KMS-11 (cell line): ENCODE measurements at regions not wholly inside any gene's neighbourhood (a gene's known extent, or its start where the extent isn't known, plus 50 kb on each side); places are given as distances from the start of the nearest gene placed in this dataset.
"Not testable (repeated sequence)": the region's sequence is repeated elsewhere in the genome, so short reads cannot be mapped to it uniquely, and the experiment has no call there.

Experiments
- H2AFZ ChIP-seq: fragments of 200-600 bp; sonication (generic); 2 replicates; pipeline ENCODE4 v1.6.1; 2016; ENCODE audit warnings: antibody characterized with exemption, mixed run types, low read depth
- H3K27ac ChIP-seq: fragments of 200-600 bp; sonication (generic); 2 replicates; pipeline ENCODE4 v1.6.1; 2016; ENCODE audit warnings: mild to moderate bottlenecking, mixed run types
- H3K27me3 ChIP-seq: fragments of 200-600 bp; sonication (generic); 2 replicates; pipeline ENCODE4 v1.6.1; 2017; ENCODE audit warnings: mild to moderate bottlenecking, low read depth, mixed run types, moderate library complexity; ENCODE audit not compliant: insufficient read depth
- H3K36me3 ChIP-seq: fragments of 200-600 bp; sonication (generic); 2 replicates; pipeline ENCODE4 v1.6.1; 2017; ENCODE audit warnings: mild to moderate bottlenecking, mixed run types; ENCODE audit not compliant: insufficient read depth
- H3K4me1 ChIP-seq: fragments of 200-600 bp; sonication (generic); 2 replicates; pipeline ENCODE4 v1.6.1; 2016; ENCODE audit warnings: mild to moderate bottlenecking, low read depth, mixed run types; ENCODE audit not compliant: poor library complexity, severe bottlenecking
- H3K4me2 ChIP-seq: fragments of 200-600 bp; sonication (generic); 2 replicates; pipeline ENCODE4 v1.7.0; 2016; ENCODE audit warnings: mild to moderate bottlenecking, mixed run types
- H3K4me3 ChIP-seq: fragments of 200-600 bp; sonication (generic); IDR thresholded peaks from 2 replicates; pipeline ENCODE4 v1.6.1; 2017; ENCODE audit warnings: low read depth, low read length, mixed read lengths; ENCODE audit not compliant: insufficient read depth
- H3K79me2 ChIP-seq: fragments of 200-600 bp; sonication (generic); 2 replicates; pipeline ENCODE4 v1.6.1; 2016; ENCODE audit warnings: low read depth, mixed run types; ENCODE audit not compliant: insufficient read depth
- H3K9ac ChIP-seq: fragments of 200-600 bp; sonication (generic); 2 replicates; pipeline ENCODE4 v1.6.1; 2016; ENCODE audit warnings: mild to moderate bottlenecking, mixed run types
- H4K20me1 ChIP-seq: fragments of 200-600 bp; sonication (generic); 2 replicates; pipeline ENCODE4 v1.6.1; 2016; ENCODE audit warnings: mild to moderate bottlenecking, mixed run types; ENCODE audit not compliant: insufficient read depth

- not testable (repeated sequence) for H3K4me1 ChIP-seq, H4K20me1 ChIP-seq, H3K79me2 ChIP-seq, H3K9ac ChIP-seq, H3K4me3 ChIP-seq, H3K27me3 ChIP-seq, H3K27ac ChIP-seq, H3K36me3 ChIP-seq, H3K4me2 ChIP-seq, H2AFZ ChIP-seq
These were observed 4426.1 kb upstream of the TPTE start for GRCh38 chr21:6095304-6095703.

DNA sequence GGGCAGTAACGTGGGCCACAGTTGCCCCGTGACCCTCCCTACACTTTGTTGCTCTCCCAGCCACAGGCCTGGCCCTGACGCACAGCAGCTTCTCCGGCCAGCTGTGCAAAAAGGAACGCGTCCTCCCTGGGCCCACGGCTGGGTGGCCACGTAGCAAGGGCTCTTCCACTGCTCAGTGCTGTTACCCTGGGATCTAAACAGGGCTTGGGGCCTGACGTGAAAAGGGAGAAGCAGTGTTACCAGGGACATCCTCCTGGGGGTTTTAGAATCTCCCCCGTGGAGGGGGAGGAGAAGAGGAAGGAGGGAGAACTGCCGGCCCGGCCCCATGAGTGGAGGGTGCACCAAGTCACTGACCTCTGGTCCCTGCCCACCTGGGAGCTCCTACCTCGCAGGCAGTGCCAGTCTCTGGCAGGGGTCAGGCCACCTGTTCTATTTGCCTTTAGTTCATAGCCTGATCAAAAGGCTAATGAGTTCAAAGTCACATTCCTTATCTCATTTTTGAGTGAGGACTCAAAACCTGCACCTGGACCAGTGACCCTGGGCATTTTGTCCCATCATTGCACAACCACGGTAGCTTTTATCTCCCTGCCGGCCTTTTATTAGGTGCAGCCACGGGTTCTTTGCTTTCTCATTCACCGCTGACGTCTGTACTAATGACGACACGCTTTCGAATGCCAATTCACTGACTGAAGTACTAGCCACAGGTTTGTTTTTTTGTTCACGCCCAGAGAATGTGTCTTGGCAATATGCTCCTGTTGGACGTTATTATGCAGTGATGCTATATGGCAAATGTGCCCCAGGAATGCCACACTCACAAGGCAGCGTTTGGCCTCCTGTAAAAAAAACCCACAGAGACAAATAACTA, 4424.6 kb upstream of the TPTE start:
- not testable (repeated sequence) for H3K27ac ChIP-seq, H3K79me2 ChIP-seq, H3K27me3 ChIP-seq, H3K36me3 ChIP-seq, H3K4me2 ChIP-seq, H2AFZ ChIP-seq, H3K4me1 ChIP-seq, H3K9ac ChIP-seq, H4K20me1 ChIP-seq, H3K4me3 ChIP-seq

DNA sequence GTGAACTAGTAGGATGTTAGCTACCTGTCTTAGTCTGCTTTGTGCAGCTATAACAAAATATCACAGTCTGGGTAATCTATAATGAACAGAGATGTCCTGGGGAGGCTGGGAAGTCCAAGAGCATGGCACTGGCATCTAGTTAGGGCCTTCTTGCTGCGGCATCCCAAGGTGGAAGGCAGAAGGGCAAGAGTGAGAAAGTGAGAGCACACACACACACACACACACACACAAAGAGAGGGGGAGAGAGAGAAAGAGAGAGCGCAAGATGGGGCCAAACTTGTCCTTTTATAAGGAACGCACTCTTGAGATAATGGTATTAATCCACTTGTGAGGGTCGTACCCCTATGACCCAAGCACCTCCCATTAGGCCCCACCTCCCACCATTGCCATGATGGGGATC, 4423.6 kb upstream of the TPTE start:
- not testable (repeated sequence) for H3K4me2 ChIP-seq, H3K27ac ChIP-seq, H3K9ac ChIP-seq, H4K20me1 ChIP-seq, H3K27me3 ChIP-seq, H3K4me3 ChIP-seq, H3K4me1 ChIP-seq, H3K79me2 ChIP-seq, H2AFZ ChIP-seq, H3K36me3 ChIP-seq

DNA sequence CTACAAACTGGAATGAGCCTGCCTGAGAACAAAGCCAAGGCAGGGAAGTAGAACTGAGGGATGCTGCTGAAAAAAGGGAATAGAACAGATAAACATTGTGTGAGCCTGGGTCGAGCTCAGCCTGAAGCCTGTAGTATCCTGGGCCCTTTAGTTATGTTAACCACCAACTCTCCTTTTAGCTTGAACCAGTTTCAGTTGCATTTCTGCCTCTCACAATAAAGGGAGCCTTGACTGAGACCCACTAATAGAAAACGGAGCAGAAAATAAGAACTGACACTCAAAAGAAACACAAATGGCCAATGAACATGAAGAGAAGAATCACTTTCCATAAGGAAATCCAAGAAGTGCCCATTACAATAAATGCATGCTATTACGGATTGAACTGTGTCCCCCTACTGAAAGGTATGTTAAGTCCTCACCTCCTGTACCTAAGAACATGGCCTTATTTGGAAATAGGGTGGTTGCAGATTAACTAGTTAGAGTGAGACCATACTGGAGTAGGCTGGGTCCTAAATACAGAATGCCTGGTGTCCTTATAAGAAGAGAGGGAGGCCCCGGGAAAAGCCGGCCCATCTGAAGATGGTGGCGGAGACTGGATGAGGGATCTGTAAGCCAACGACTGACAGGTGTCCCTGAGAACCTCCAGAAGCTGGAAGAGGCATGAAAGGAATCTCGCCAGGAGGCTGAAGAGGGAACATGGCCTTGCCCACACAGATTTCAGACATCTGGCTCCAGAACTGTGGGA, 4423.0 kb upstream of the TPTE start:
- not testable (repeated sequence) for H3K27me3 ChIP-seq, H3K4me2 ChIP-seq, H3K4me3 ChIP-seq, H2AFZ ChIP-seq, H4K20me1 ChIP-seq, H3K9ac ChIP-seq, H3K79me2 ChIP-seq, H3K36me3 ChIP-seq, H3K4me1 ChIP-seq, H3K27ac ChIP-seq

DNA sequence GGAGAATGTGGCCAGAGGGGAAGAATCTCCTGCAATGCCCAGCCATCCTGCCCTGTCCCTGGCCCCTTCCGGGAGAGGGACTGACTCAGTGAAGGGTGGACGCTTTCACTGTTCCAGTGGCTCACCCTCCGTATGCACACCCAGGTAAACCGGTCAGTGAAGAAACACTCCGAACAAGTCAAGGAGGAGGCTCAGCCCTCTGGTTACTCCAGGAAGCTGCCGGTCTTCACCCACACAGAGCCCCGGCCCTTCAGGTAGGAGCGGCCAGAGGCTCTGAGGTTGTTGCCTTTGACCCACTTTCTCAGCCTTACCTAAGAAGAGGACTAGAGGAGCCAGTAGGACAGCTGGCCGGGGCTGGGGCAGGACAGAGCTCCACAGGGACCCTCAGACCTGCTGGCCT, 4419.8 kb upstream of the TPTE start:
- not testable (repeated sequence) for H3K36me3 ChIP-seq, H4K20me1 ChIP-seq, H3K4me2 ChIP-seq, H3K27ac ChIP-seq, H3K4me1 ChIP-seq, H3K27me3 ChIP-seq, H2AFZ ChIP-seq, H3K4me3 ChIP-seq, H3K79me2 ChIP-seq, H3K9ac ChIP-seq

- not testable (repeated sequence) for H3K4me1 ChIP-seq, H3K4me2 ChIP-seq, H2AFZ ChIP-seq, H3K9ac ChIP-seq, H3K4me3 ChIP-seq, H3K36me3 ChIP-seq, H3K27me3 ChIP-seq, H3K27ac ChIP-seq, H4K20me1 ChIP-seq, H3K79me2 ChIP-seq
These were observed 4416.8 kb upstream of the TPTE start for GRCh38 chr21:6104546-6104945.

GRCh38 chr21:6106686-6107567, 4414.5 kb upstream of the TPTE start:
- not testable (repeated sequence) for H3K79me2 ChIP-seq, H3K4me1 ChIP-seq, H3K36me3 ChIP-seq, H3K4me2 ChIP-seq, H3K4me3 ChIP-seq, H2AFZ ChIP-seq, H3K9ac ChIP-seq, H4K20me1 ChIP-seq, H3K27ac ChIP-seq, H3K27me3 ChIP-seq

DNA sequence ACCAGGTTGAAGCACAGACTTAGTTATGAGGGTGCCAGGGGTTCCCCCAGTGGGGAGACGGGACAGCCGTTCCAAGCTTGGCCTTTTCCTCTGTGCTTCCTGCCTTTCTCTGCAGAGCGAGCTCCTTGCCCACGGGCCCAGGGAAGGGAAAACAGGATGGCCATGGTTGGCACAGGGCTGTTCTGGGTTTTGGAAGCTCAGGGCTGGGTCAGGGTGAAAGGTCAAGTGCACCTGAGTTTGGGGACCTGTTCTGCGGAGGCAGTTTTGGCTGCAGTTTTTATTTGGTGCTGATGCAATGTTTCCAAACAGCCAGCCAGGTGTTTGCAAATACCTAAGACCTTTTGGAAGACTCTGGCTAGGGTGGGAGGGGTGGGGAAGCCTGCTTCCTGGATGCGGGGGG, 4412.5 kb upstream of the TPTE start:
- not testable (repeated sequence) for H3K4me3 ChIP-seq, H3K27ac ChIP-seq, H3K9ac ChIP-seq, H3K36me3 ChIP-seq, H3K4me2 ChIP-seq, H3K79me2 ChIP-seq, H4K20me1 ChIP-seq, H2AFZ ChIP-seq, H3K27me3 ChIP-seq, H3K4me1 ChIP-seq

- H3K4me1 ChIP-seq, H3K9ac ChIP-seq, H3K27me3 ChIP-seq, H3K27ac ChIP-seq, H3K4me3 ChIP-seq, H2AFZ ChIP-seq, H3K79me2 ChIP-seq, H3K4me2 ChIP-seq, H3K36me3 ChIP-seq, H4K20me1 ChIP-seq: not testable (repeated sequence)
These were observed 4411.6 kb upstream of the TPTE start for GRCh38 chr21:6109774-6110173.
